ENCODE measurements at regions not wholly inside any gene's neighbourhood (a gene's known extent, or its start where the extent isn't known, plus 50 kb on each side); places are given as distances from the start of the nearest gene placed in this dataset.
"Not testable (repeated sequence)": the region's sequence is repeated elsewhere in the genome, so short reads cannot be mapped to it uniquely, and the experiment has no call there.

DNA sequence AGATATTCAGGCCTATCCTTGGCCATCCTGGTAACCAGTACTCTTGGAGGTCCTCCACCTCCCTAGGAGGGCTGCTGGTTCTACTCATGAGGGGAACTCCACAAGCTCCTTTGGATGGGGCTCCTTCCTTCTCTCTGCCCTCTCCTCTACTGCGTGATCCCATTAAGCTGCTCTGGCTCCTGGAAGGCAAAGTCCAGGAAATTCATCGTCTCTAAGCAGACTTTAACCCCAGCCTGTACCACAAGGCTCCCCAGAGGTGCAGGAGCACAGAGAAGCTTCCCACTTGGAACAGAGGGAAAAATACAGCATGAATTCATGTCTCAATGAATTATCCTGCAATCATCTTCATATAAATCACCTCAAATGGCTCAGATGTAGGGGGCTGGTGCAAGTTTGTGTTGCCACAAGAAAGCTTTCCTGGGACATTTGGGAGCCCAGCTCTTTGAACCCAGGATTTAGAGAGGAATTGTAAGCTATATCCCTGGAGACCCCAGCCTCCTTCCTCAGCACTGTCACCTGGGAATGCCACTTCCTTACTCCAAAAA, 355.4 kb downstream of the CDC5L start:
- Histone ChIP-seq H3K27me3 (replicated peaks in 1 of 7) (peaks cover 0 to 8% (median 0%) of the 10 kb centered on the region in 7 donors), H3K9me3 (peaks cover 0 to 19% (median 6%) of the 10 kb centered on the region in 8 donors), H3K4me1 (no peaks in the 10 kb centered on the region), H3K36me3 (no peaks in the 10 kb centered on the region), H3K27ac (no peak overlapping the region), H3K4me3 (no peak overlapping the region)
- 45 to 100% (median 79%) methylated on average over 2 of the region's 2 CpGs for WGBS, 5 donors
- intact Hi-C loops (cut with DNase I; ENCODE audit: low total_unique reads), result no loop called here
- TF ChIP-seq POLR2A (IDR thresholded peaks at IDR 0.05) (no peak), CTCF (IDR thresholded peaks at IDR 0.05 in 8 of 11, conservative IDR thresholded peaks at IDR 0.05 in 3 of 11) (no peak), POLR2AphosphoS5 (IDR thresholded peaks at IDR 0.05) (no peak)
- no peak for DNase-seq

- H3K4me1 ChIP-seq; H3K27ac ChIP-seq; H3K4me3 ChIP-seq; H3K27me3 ChIP-seq (replicated peaks in 1 of 7); DNase-seq; H3K36me3 ChIP-seq; intact Hi-C loops (cut with DNase I; ENCODE audit: low total_unique reads): not testable (repeated sequence)
- 94 to 97% (median 96%) methylated on average over 18 of the region's 18 CpGs for WGBS, 5 donors
- H3K9me3 ChIP-seq, result peaks cover 0 to 52% (median 37%) of the 10 kb centered on the region in 8 donors
These were observed 372.6 kb downstream of the CDC5L start for GRCh38 chr6:44760116-44760515.

DNA sequence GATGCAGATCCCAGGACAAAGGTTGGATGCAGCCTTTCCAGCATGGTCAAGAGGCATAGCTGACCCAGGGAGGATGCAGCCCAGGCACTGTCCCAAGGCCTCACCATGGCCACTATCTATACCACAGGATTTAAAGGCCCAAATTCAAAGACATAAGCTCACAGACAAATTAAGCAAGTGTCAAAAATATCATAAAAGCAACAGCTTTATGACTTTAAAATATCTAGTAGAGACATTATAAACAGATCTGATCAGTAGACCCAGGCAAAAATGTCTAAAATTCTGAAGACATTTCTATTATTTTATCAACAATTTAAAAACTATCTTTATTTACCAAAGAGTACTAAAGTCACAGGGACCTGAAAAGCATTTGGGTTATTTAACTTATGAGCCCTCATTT, 373.5 kb downstream of the CDC5L start:
- H3K27ac ChIP-seq, result no peak overlapping the region
- H3K27me3 ChIP-seq (replicated peaks in 1 of 7), result no peaks in the 10 kb centered on the region
- H3K36me3 ChIP-seq, result no peaks in the 10 kb centered on the region
- H3K9me3 ChIP-seq, result peaks cover 0 to 52% (median 37%) of the 10 kb centered on the region in 8 donors
- intact Hi-C loops (cut with DNase I; ENCODE audit: low total_unique reads), result no loop called here
- H3K4me1 ChIP-seq, result no peaks in the 10 kb centered on the region
- DNase-seq, result no peak
- no peak overlapping the region for H3K4me3 ChIP-seq
- no peak for TF ChIP-seq POLR2AphosphoS5 (IDR thresholded peaks at IDR 0.05)

DNA sequence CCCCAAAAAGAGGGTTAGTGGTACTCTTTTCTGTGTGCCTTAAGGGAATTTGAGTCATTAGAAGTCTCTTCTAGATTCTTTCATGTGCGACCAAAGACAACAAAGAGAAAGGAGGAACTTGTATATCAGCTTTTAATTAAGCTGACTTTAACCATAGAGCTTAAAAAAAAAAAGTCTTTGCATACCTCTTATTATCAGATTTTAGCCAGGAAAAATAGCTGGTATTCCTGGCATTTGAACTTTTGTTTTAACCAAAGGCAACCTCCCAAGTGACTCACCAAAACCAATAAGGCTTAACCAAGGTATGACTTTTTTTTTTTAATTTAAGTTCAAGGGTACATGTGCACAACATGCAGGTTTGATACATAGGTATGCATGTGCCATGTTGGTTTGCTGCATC, 375.0 kb downstream of the CDC5L start:
- H3K27ac ChIP-seq, result no peak overlapping the region
- H3K4me3 ChIP-seq, result no peak overlapping the region
- H3K9me3 ChIP-seq, result peaks cover 0 to 52% (median 37%) of the 10 kb centered on the region in 8 donors
- no peaks in the 10 kb centered on the region for H3K36me3 ChIP-seq
- H3K27me3 ChIP-seq (replicated peaks in 1 of 7), result no peaks in the 10 kb centered on the region
- TF ChIP-seq POLR2AphosphoS5 (IDR thresholded peaks at IDR 0.05) (no peak), POLR2A (IDR thresholded peaks at IDR 0.05) (no peak), CTCF (IDR thresholded peaks at IDR 0.05 in 8 of 11, conservative IDR thresholded peaks at IDR 0.05 in 3 of 11) (no peak)
- no peaks in the 10 kb centered on the region for H3K4me1 ChIP-seq
- DNase-seq, result no peak
- 54 to 80% (median 68%) methylated on average over 1 of the region's 1 CpG for WGBS, 5 donors
- intact Hi-C loops (cut with DNase I; ENCODE audit: low total_unique reads), result no loop called here

- Histone ChIP-seq H3K9me3 (peaks cover 0 to 6% (median 3%) of the 10 kb centered on the region in 8 donors), H3K27me3 (replicated peaks in 1 of 7) (no peaks in the 10 kb centered on the region), H3K4me3 (no peak overlapping the region), H3K36me3 (no peaks in the 10 kb centered on the region), H3K4me1 (no peaks in the 10 kb centered on the region), H3K27ac (no peak overlapping the region)
- WGBS, 5 donors, result 72 to 92% (median 81%) methylated on average over 4 of the region's 4 CpGs
- intact Hi-C loops (cut with DNase I; ENCODE audit: low total_unique reads), result no loop called here
- DNase-seq, result no peak
- no peak for TF ChIP-seq POLR2AphosphoS5 (IDR thresholded peaks at IDR 0.05)
- TF ChIP-seq POLR2A (IDR thresholded peaks at IDR 0.05), result no peak
- no peak for TF ChIP-seq CTCF (IDR thresholded peaks at IDR 0.05 in 8 of 11, conservative IDR thresholded peaks at IDR 0.05 in 3 of 11)
These were observed 384.3 kb downstream of the CDC5L start for GRCh38 chr6:44771647-44772415.
